ENCODE measurements at regions not wholly inside any gene's neighbourhood (a gene's known extent, or its start where the extent isn't known, plus 50 kb on each side); places are given as distances from the start of the nearest gene placed in this dataset.
"Not testable (repeated sequence)": the region's sequence is repeated elsewhere in the genome, so short reads cannot be mapped to it uniquely, and the experiment has no call there.

- DNase-seq: no peak
These were observed 133.4 kb downstream of the MACC1 start for GRCh38 chr7:20083781-20084180.

- DNase-seq: no peak
These were observed 138.1 kb downstream of the MACC1 start for GRCh38 chr7:20079080-20079479.

GRCh38 chr7:20076835-20077234, 140.3 kb downstream of the MACC1 start:
- DNase-seq: no peak

- DNase-seq: no peak
These were observed 141.0 kb downstream of the MACC1 start for GRCh38 chr7:20075992-20076820.

- DNase-seq: no peak
These were observed 141.7 kb downstream of the MACC1 start for GRCh38 chr7:20075440-20075839.

- not testable (repeated sequence) for DNase-seq
These were observed 149.2 kb downstream of the MACC1 start for GRCh38 chr7:20068004-20068403.

- DNase-seq: peak; percentile 5
These were observed 152.0 kb downstream of the MACC1 start for GRCh38 chr7:20064974-20065862.

- DNase-seq: no peak
These were observed 152.8 kb downstream of the MACC1 start for GRCh38 chr7:20064181-20064970.

GRCh38 chr7:20063644-20064043, 153.5 kb downstream of the MACC1 start:
- no peak for DNase-seq

- DNase-seq: no peak
These were observed 154.3 kb downstream of the MACC1 start for GRCh38 chr7:20062932-20063331.

- DNase-seq: no peak
These were observed 163.7 kb downstream of the MACC1 start for GRCh38 chr7:20053334-20054104.

GRCh38 chr7:20050241-20050966, 166.8 kb downstream of the MACC1 start:
- DNase-seq: no peak

- DNase-seq: no peak
These were observed 178.5 kb downstream of the MACC1 start for GRCh38 chr7:20038676-20039075.

GRCh38 chr7:20035279-20035875, 181.8 kb downstream of the MACC1 start:
- DNase-seq: no peak

GRCh38 chr7:20033621-20034400, 183.4 kb downstream of the MACC1 start:
- no peak for DNase-seq

GRCh38 chr7:20032741-20033140, 184.4 kb downstream of the MACC1 start:
- DNase-seq: no peak

GRCh38 chr7:20030915-20031362, 186.2 kb downstream of the MACC1 start:
- DNase-seq: no peak

- DNase-seq: no peak
These were observed 186.8 kb downstream of the MACC1 start for GRCh38 chr7:20030417-20030816.

GRCh38 chr7:20026762-20027161, 190.4 kb downstream of the MACC1 start:
- no peak for DNase-seq

- no peak for DNase-seq
These were observed 195.4 kb downstream of the MACC1 start for GRCh38 chr7:20021831-20022230.
